ENCODE measurements at regions not wholly inside any gene's neighbourhood (a gene's known extent, or its start where the extent isn't known, plus 50 kb on each side); places are given as distances from the start of the nearest gene placed in this dataset.
"Not testable (repeated sequence)": the region's sequence is repeated elsewhere in the genome, so short reads cannot be mapped to it uniquely, and the experiment has no call there.

DNA sequence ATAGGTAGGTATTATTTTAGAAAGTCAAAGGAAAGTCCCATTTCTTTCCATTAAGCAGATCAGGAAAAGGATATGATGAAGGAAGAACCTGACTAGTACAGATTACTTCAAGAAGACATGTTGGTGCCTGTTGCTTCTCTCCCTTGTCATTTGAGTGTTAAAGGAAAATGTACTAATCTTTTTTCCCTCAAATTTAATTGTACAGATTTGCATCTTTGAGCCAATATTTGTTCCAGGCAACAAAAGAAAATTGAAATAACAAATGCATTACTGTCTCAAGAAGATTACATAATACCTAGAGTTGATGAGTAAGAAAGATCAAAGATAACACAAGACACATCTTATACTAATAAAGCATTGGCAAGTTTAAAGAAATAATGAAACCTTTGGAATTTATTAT is 566.9 kb upstream of the ZP4 start:
- in situ Hi-C loops (cut with HindIII; ENCODE audit: low pct_unique_long_range_greater_than_20kb, low sequenced_read_pairs) = no loop called here
- no peak for DNase-seq (ENCODE audit: low read depth, low spot score)

DNA sequence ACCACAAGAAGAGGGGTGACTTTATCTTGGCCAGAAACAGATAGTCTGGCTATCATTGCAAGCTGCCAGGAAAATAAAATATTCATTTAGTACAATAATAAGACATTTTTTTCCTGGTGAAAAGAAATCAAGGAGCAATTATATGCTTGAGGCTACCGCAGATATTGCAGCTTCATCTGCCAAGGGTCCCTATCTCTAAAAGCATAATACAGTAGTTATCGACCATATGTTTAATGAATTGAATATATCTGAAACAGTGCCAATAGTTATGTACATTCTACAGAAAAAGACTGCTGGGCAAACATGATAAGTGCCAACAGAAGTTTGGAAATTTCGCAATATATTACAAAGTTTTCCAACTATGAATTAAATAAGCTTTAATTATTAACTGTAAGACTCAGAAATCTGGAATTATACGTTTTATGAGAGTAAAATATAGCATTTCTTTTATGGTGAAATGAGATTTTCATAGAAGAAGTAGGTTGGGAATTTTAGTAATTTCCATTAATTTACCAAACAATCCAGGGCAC is 561.1 kb upstream of the ZP4 start:
- DNase-seq (ENCODE audit: low read depth, low spot score) = no peak
- in situ Hi-C loops (cut with HindIII; ENCODE audit: low pct_unique_long_range_greater_than_20kb, low sequenced_read_pairs) = no loop called here

DNA sequence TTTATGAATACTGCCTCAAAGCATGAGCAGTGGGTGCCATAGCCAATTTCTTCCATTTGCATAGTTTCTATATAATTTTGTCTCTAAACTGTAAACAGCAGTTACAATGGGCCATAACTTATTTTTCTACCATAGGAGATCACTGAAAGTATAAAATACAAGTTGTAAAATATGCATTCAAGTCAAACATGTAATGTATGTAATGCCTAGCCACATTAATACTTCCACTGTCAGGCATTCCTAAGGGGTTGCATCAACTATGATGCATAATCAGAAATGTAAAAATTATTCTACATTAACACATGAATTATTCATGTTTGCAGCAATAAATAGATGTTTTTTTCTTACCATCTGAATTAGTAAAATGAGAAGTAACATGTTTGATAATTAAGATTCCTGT is 560.3 kb upstream of the ZP4 start:
- no peak for DNase-seq (ENCODE audit: low read depth, low spot score)
- in situ Hi-C loops (cut with HindIII; ENCODE audit: low pct_unique_long_range_greater_than_20kb, low sequenced_read_pairs) = no loop called here

DNA sequence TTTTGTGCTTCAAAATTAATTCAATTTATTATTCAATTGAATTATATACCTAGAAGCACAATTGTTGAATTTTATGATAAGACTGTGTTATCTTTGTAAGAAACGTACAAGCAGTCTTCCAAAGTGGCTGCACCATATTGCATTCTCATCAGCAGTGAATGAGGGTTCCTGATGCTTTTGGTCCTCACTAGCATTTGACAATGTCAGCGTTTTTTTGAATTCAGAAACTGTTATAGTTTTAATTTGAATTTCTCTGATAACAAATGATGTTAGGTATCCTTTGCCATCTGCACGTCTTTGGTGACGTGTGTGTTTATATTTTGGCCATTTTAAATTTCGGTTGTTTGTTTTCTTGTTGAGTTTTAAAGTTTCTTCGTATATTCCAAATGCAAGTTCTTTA is 553.0 kb upstream of the ZP4 start:
- in situ Hi-C loops (cut with HindIII; ENCODE audit: low pct_unique_long_range_greater_than_20kb, low sequenced_read_pairs) = no loop called here
- no peak for DNase-seq (ENCODE audit: low read depth, low spot score)

DNA sequence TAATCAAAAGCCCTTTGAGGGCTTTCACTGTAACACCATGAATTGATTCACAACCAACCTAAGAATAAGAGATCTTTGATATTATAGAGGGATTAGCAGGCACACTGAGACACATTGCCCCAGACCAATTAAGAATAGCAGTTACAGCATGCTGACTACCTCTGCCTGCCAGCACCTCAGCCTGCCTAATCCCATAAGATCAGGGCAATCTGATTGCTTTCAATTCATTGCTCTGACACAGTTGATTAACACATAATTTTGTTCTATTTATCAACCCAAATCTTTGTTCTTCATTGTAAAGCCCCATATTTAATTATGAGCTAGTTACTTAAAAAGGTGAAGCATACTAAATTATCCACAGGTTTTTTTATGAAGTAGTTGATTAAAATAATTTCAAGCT is 548.8 kb upstream of the ZP4 start:
- in situ Hi-C loops (cut with HindIII; ENCODE audit: low pct_unique_long_range_greater_than_20kb, low sequenced_read_pairs) = no loop called here
- DNase-seq (ENCODE audit: low read depth, low spot score) = no peak

DNA sequence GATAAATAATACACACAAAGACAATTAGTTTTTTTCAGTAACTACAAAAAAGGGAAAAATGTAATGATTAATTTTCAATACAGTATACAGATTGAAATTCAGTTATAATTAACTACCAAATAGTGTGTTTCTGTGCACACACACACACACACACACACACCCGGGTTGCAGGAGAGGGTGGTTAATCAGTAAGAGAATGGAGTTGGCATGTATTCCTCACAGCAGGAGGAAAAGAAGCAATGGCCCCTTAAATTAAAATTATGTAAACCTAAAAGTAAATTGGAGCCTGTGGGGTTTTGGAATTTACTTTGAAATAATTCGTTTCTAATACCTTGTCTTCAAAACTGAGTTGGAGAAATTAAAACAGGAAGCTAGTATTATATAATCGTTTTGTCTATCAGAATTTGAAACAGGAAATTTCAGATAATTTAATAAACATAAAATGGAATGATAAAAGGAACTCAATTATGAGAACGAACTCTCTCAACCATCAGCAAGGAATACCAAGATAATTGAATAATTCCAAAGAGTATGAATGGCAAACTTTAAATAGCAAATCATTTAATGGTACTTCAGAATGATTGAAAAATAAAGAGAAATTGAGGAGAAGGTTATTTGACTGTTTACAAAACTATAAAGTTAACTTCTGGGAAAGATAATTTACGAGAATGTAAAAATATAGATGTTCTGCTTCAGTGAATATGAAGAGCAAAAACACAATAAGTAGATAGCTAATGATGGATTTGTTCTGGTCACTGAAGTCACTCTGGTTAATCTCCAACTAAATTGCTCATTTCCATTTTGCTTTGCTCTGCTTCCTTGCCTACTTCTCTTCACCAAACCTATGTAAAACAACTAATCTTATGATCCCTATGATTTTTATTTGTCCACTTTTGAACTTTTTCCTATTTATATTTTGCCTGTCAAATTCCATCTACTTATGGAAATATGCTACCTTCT is 547.9 kb upstream of the ZP4 start:
- DNase-seq (ENCODE audit: low read depth, low spot score) = no peak
- in situ Hi-C loops (cut with HindIII; ENCODE audit: low pct_unique_long_range_greater_than_20kb, low sequenced_read_pairs) = no loop called here

DNA sequence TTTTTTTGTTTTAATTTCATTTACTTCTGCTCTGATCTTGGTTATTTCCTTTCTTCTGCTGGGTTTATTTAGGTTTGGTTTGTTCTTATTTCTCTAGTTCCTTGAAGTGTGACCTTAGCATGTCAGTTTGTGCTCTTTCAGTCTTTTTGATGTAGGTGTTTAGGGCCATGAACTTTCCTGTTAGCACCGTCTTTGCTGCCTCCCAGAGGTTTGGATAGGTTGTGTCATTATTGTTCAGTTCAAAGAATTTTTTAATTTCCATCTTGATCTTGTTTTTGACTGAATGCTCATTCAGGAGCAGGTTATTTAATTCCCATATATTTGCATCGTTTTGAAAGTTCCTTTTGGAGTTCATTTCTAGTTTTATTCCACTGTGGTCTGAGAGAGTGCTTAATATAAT is 539.0 kb upstream of the ZP4 start:
- DNase-seq (ENCODE audit: low read depth, low spot score) = peak; percentile 42
- in situ Hi-C loops (cut with HindIII; ENCODE audit: low pct_unique_long_range_greater_than_20kb, low sequenced_read_pairs) = not testable (repeated sequence)

DNA sequence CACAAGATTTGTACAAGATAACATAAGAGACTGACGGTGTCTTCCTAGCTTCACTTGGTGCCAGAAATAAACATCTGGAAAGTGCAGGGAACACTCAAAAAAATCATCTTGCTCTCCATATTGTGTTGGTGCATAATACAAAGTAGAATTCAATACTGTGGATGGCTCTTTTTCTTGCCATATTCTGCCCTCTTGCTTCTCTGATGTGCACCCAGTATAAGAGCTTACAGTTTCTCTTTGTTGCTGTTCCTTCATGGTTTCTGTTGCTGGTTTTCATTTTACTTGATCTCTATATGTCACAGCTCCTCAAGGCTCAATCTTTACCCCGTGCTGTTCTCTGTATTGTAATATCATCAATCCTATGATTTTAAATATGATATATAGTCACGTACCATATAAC is 528.5 kb upstream of the ZP4 start:
- in situ Hi-C loops (cut with HindIII; ENCODE audit: low pct_unique_long_range_greater_than_20kb, low sequenced_read_pairs) = no loop called here
- no peak for DNase-seq (ENCODE audit: low read depth, low spot score)

DNA sequence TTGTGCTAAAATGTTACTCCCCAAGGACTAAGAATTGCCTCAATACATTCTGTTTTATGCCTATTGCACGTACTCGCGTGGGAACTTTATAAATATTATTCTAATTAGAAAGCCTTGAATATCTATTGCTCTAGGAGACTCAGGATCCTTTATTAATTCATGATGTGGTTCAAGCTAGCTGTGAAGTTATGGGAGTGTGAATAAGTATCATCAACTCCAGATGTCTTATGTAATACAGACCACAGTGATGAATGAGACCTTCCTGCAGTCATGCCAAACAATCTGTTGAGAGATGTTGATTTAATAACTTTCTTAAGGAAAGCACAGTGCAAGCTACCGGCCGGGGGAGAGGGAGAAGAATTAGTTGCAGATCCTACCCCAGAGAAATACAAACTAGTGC is 519.2 kb upstream of the ZP4 start:
- in situ Hi-C loops (cut with HindIII; ENCODE audit: low pct_unique_long_range_greater_than_20kb, low sequenced_read_pairs) = no loop called here
- peak; percentile 14 for DNase-seq (ENCODE audit: low read depth, low spot score)

DNA sequence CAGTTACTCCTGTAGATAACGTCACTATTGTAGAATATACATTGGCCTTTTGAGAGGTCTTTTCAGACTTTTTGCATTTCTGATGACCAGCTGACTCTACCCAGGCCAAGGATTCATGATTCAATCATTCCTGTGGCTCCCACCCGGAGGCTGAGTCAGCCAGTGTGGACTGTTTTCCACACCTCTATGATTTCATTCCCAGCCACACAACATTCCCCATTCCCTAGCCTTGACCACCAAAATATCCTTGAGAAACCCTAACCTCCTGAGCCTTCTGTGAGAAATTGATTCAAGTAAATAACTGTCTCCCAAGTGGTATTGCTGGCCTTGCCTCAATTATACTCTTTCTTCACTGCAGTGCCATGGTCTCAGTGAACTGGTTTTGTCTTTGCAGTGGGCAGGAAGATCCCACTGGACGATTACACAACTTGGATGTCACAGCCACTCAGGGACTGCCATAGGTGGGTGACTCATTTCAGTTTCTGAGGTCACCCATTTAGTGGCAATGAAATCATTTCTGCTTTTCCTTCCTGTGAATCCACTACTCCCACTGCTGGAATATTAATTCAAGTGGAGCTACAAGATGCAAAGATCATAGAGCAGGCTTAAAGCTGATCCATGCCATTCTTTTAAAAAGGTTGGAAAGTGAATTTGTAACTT is 518.6 kb upstream of the ZP4 start:
- in situ Hi-C loops (cut with HindIII; ENCODE audit: low pct_unique_long_range_greater_than_20kb, low sequenced_read_pairs) = no loop called here
- peak; percentile 89 for DNase-seq (ENCODE audit: low read depth, low spot score)

DNA sequence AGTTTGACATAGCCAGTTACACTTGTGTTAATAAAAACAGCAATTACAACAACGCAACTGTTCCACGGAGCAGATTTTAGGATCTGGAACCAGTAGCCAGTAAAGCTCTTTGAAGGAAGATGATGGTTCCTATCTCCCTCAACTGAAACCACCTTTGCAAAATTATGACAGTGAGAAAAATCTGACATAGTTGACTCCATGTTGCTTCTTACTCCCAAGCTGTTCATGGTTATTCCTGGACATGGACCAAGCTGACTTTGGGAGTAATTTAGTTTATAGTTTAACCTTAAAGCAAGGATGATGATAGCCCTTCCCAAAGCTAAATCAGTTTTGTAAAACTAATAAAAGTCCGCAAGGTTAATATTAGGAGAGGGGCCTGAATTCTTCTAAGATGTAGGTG is 518.0 kb upstream of the ZP4 start:
- in situ Hi-C loops (cut with HindIII; ENCODE audit: low pct_unique_long_range_greater_than_20kb, low sequenced_read_pairs) = no loop called here

DNA sequence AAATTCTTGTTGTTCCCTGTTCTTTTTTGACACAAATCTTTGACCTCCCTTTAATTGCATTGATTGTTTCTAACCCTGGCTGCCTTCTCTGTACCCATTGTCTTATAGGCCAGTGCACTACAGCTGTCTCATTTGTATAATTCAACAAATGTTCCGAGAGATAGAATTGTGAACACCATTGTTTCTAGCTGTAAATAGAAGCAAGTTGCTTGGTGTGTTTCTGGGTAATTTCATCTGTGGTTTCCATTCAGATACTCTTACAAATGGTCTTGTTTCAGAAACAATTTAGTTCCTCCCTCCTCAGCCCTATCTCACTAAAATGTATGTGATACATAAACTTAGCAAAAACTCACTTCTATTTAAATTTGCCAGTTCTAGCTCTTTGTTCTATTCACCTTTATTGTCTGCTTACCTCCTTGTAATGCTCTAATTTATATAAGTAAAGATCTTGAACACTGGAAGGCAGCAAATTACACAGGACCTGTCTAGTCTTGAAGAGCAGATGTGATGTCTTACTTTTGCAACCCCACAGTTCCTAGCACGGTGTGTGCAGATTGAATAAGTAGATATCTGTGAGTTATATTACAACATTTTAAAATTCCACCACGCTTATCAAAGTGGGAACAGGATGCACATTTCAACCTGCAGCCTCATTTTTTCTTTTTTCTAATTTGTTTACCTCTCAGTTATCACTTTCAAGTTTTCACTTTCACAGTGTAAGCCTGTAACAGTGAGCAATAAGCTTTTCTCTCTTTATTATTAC is 515.6 kb upstream of the ZP4 start:
- in situ Hi-C loops (cut with HindIII; ENCODE audit: low pct_unique_long_range_greater_than_20kb, low sequenced_read_pairs) = no loop called here

More for the DNA sequence above, 518.0 kb upstream of the ZP4 start:
- DNase-seq (ENCODE audit: low read depth, low spot score) = no peak

DNA sequence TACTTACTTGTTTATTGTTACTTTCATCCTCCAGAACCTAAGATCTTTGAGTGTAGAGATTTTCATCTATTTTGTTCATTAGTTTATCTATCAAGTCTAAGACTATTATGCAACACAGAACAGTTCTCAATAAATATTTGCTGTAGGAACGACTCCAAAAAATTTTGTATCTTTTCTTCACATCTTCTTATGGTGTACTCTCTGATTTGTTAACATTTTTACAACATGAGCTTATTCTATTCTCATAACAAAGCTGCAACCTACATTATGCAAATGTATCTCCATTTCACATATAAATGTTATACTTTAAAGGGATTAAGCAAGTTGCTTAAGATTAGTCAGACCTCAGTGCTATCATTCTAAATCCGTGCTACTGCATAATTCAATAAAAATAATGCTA is 514.2 kb upstream of the ZP4 start:
- DNase-seq (ENCODE audit: low read depth, low spot score) = no peak
- in situ Hi-C loops (cut with HindIII; ENCODE audit: low pct_unique_long_range_greater_than_20kb, low sequenced_read_pairs) = no loop called here

More for the DNA sequence above, 515.6 kb upstream of the ZP4 start:
- no peak for DNase-seq (ENCODE audit: low read depth, low spot score)

DNA sequence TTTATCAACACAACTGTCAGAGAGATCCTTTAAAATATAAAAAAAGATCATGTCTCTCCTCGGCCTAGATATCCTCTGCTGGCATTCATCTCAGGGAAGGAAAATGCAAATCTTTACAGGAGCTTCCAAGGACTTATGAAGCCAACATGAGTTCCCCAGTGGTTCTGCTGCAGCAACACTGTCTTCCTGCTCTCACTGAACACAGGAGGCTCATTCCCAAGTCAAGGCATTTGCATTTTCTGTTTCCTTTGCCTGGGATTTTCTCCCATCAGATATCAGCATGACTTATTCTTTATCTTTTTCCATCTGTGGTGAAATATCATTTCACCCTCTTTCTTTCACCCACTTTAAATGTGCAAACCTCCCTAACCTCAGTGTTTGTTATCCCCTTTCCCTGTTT is 513.8 kb upstream of the ZP4 start:
- in situ Hi-C loops (cut with HindIII; ENCODE audit: low pct_unique_long_range_greater_than_20kb, low sequenced_read_pairs) = no loop called here
- no peak for DNase-seq (ENCODE audit: low read depth, low spot score)

DNA sequence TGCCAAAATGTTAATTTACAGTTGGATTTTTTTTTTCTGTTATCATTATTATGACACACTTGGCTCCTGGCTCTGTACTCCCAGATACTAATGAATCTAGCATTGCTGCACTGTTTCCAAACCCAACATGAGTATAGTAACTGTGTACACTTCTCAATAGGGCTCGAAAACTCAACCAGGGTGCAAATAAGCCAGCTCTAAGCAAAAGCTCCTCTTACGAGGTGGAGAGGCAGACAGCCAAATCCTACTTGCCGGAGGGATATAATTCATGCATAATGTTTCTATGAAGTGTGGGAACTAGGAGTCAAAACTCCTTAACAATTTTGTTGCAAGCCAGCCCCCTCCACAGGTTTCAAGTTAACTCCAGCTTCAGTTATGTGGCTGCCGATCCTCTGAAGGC is 510.4 kb upstream of the ZP4 start:
- DNase-seq (ENCODE audit: low read depth, low spot score) = no peak
- in situ Hi-C loops (cut with HindIII; ENCODE audit: low pct_unique_long_range_greater_than_20kb, low sequenced_read_pairs) = no loop called here

DNA sequence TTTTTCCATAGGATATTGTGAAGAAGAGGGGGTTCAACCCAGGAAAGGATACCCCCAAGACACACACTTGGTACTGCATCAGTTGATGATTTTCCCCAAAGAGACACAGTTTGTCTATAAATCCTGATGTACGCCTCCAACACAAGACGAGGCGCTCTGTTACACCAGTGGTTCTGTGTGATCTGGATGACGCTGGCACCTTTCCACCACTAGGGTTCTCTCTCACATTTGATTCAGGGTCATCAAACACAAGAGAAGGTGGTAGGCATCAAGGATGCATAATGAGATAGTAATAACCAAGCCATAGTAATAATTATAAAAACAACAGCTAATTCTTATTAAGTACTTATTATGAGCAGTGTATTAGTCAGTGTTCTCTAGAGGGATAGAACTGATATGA is 508.8 kb upstream of the ZP4 start:
- in situ Hi-C loops (cut with HindIII; ENCODE audit: low pct_unique_long_range_greater_than_20kb, low sequenced_read_pairs) = no loop called here
- DNase-seq (ENCODE audit: low read depth, low spot score) = peak; percentile 42

DNA sequence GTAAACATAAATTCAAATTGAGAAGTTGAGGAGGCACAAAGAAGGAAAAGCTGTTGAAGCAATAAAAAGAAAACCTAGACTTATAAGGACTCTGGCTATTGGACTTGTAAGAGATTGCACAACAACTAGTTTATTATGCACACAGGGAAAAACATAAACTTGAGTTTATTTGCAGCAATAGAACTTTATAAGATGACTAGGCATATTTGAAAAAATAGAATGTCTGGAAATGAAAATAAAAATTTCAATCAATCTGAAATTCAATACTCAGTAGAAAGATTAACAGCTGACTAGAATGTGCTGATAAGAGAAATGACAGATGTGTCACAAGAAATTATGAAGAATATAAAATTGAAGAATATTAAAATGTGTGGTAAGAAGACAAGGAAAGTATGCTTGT is 505.4 kb upstream of the ZP4 start:
- in situ Hi-C loops (cut with HindIII; ENCODE audit: low pct_unique_long_range_greater_than_20kb, low sequenced_read_pairs) = no loop called here

DNA sequence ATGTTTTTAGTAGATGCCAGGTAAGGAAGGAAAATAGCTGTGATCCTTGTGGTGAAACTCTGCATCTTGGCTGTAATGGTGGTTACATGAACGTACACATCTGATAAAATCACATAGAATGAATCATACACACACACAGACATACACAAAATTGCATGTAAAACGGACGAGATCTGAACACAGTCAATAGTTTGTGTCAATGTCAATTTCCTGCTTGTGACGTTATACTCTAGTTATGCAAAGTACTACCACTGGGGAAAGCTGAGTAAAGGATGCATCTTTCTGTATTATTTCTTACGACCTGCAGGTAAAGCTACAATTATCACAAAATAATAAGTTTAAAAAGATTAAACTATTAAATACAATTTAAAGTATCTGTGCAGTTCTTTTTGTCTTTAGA is 493.7 kb upstream of the ZP4 start:
- DNase-seq (ENCODE audit: low read depth, low spot score) = no peak
- in situ Hi-C loops (cut with HindIII; ENCODE audit: low pct_unique_long_range_greater_than_20kb, low sequenced_read_pairs) = no loop called here

More for the DNA sequence above, 505.4 kb upstream of the ZP4 start:
- no peak for DNase-seq (ENCODE audit: low read depth, low spot score)
